Activated T-helper 2 cell treated with anti-CD3 and anti-CD28 coated beads, Interferon-gamma antibody, Interleukin-2, Interleukin-4, amounts not matched to agents 10 μg/mL and 5 μg/mL and 100 μg/mL, durations not matched to agents 14 hours and 24 hours and 36 hours (primary cell): ENCODE measurements at regions not wholly inside any gene's neighbourhood (a gene's known extent, or its start where the extent isn't known, plus 50 kb on each side); places are given as distances from the start of the nearest gene placed in this dataset.
"Not testable (repeated sequence)": the region's sequence is repeated elsewhere in the genome, so short reads cannot be mapped to it uniquely, and the experiment has no call there.

ENCODE experiments used
- DNase-seq: peaks from one replicate; pipeline ENCODE4 v3.0.0; 2021; ENCODE audit warnings: low spot score
- H3K27ac Mint-ChIP-seq: one replicate; pipeline ENCODE4 v1.8.0; 2021; ENCODE audit warnings: mixed read lengths
- H3K27me3 Mint-ChIP-seq: one replicate; pipeline ENCODE4 v1.8.0; 2021; ENCODE audit warnings: low read depth, mixed read lengths
- H3K36me3 Mint-ChIP-seq: one replicate; pipeline ENCODE4 v1.8.0; 2021; ENCODE audit warnings: low read depth, mixed read lengths
- H3K4me1 Mint-ChIP-seq: one replicate; pipeline ENCODE4 v1.8.0; 2021; ENCODE audit warnings: low read depth, mixed read lengths
- H3K4me3 Mint-ChIP-seq: one replicate; pipeline ENCODE4 v1.8.0; 2021; ENCODE audit warnings: low read depth, mild to moderate bottlenecking, moderate library complexity, mixed read lengths
- H3K9me3 Mint-ChIP-seq: one replicate; pipeline ENCODE4 v1.8.0; 2021; ENCODE audit warnings: mixed read lengths
- intact Hi-C: fragments of 100-400 bp; cut with micrococcal nuclease; formaldehyde crosslinking; loops from one replicate; pipeline ENCODE4 v1.15.1; 2023

- intact Hi-C loops: no loop called here
- no peaks in the 10 kb centered on the region for H3K9me3 Mint-ChIP-seq
These were observed 60.2 kb upstream of the CFAP126 start for GRCh38 chr1:161427733-161428516.

GRCh38 chr1:161422914-161423313 lies 55.2 kb upstream of the CFAP126 start:
- H3K9me3 Mint-ChIP-seq, H3K36me3 Mint-ChIP-seq, H3K27ac Mint-ChIP-seq, DNase-seq, H3K4me3 Mint-ChIP-seq, H3K27me3 Mint-ChIP-seq: not testable (repeated sequence)
- peaks cover 10% of the 10 kb centered on the region for H3K4me1 Mint-ChIP-seq
- intact Hi-C loops: loop anchor here (2.0 kb wide), 1 partner anchor 22 kb away; no protein-coding TSS in a partner anchor

More at GRCh38 chr1:161427733-161428516, 60.2 kb upstream of the CFAP126 start:
- H3K27ac Mint-ChIP-seq: no peak overlapping the region
- H3K36me3 Mint-ChIP-seq: no peaks in the 10 kb centered on the region
- DNase-seq: peak; percentile 19
- H3K4me3 Mint-ChIP-seq: peak overlapping the region; percentile 14
- H3K4me1 Mint-ChIP-seq: peaks cover 9% of the 10 kb centered on the region
- H3K27me3 Mint-ChIP-seq: peaks cover 48% of the 10 kb centered on the region

GRCh38 chr1:161421456-161421855 lies 53.8 kb upstream of the CFAP126 start:
- intact Hi-C loops: no loop called here
- no peak for DNase-seq
- Mint-ChIP-seq H3K27me3 (no peaks in the 10 kb centered on the region), H3K4me3 (peak overlapping the region; percentile 68), H3K36me3 (no peaks in the 10 kb centered on the region), H3K4me1 (peaks cover 5% of the 10 kb centered on the region), H3K27ac (no peak overlapping the region), H3K9me3 (no peaks in the 10 kb centered on the region)

GRCh38 chr1:161420763-161421455 lies 53.2 kb upstream of the CFAP126 start:
- Mint-ChIP-seq H3K27me3 (no peaks in the 10 kb centered on the region), H3K4me1 (peaks cover 5% of the 10 kb centered on the region), H3K9me3 (no peaks in the 10 kb centered on the region), H3K27ac (no peak overlapping the region), H3K4me3 (no peak overlapping the region), H3K36me3 (no peaks in the 10 kb centered on the region)
- DNase-seq: no peak
- intact Hi-C loops: no loop called here

- H3K4me3 Mint-ChIP-seq, H3K27ac Mint-ChIP-seq, DNase-seq, H3K4me1 Mint-ChIP-seq, H3K36me3 Mint-ChIP-seq, H3K27me3 Mint-ChIP-seq, H3K9me3 Mint-ChIP-seq, intact Hi-C loops: not testable (repeated sequence)
These were observed 49.9 kb upstream of the CFAP126 start for GRCh38 chr1:161417536-161417935.
